Neural cell (in vitro differentiated cells): ENCODE measurements at regions not wholly inside any gene's neighbourhood (a gene's known extent, or its start where the extent isn't known, plus 50 kb on each side); places are given as distances from the start of the nearest gene placed in this dataset.

Source experiments
- EP300 ChIP-seq: fragments of 450-650 bp; conservative IDR thresholded peaks from 2 replicates; pipeline ENCODE4 v1.6.1; 2014; ENCODE audit warnings: antibody characterized with exemption, mild to moderate bottlenecking, moderate library complexity; ENCODE audit not compliant: poor library complexity, severe bottlenecking
- EZH2 ChIP-seq: fragments of 200-600, 300-800 bp; shearing (Covaris generic), sonication (generic); IDR thresholded peaks from 2 replicates; pipeline ENCODE4 v1.6.1; 2014; ENCODE audit warnings: antibody characterized with exemption, low read length, borderline replicate concordance, mild to moderate bottlenecking; ENCODE audit not compliant: insufficient read depth, poor library complexity, severe bottlenecking
- MXI1 ChIP-seq: fragments of 450-650 bp; conservative IDR thresholded peaks from 2 replicates; pipeline ENCODE4 v1.6.1; 2014; ENCODE audit warnings: antibody characterized with exemption, mild to moderate bottlenecking; ENCODE audit not compliant: poor library complexity, severe bottlenecking
- POLR2AphosphoS5 ChIP-seq: IDR thresholded peaks from 2 replicates; pipeline ENCODE4 v1.6.1; 2012
- RAD21 ChIP-seq: fragments of 450-650 bp; conservative IDR thresholded peaks from 2 replicates; pipeline ENCODE4 v1.6.1; 2014; ENCODE audit warnings: antibody characterized with exemption, mild to moderate bottlenecking, moderate library complexity
- TAF1 ChIP-seq: IDR thresholded peaks from 2 replicates; pipeline ENCODE4 v1.6.1; 2012; ENCODE audit warnings: low read depth
- TF ChIP-seq, protein P1 (sequence below): fragments of 450-650 bp; IDR thresholded peaks from 2 replicates; pipeline ENCODE4 v1.5.1; 2014; ENCODE audit warnings: antibody characterized with exemption, mild to moderate bottlenecking, moderate library complexity; ENCODE audit not compliant: poor library complexity, severe bottlenecking
- TF ChIP-seq, protein P2 (sequence below): IDR thresholded peaks from 2 replicates; pipeline ENCODE4 v1.6.1; 2012; ENCODE audit warnings: borderline replicate concordance

DNA sequence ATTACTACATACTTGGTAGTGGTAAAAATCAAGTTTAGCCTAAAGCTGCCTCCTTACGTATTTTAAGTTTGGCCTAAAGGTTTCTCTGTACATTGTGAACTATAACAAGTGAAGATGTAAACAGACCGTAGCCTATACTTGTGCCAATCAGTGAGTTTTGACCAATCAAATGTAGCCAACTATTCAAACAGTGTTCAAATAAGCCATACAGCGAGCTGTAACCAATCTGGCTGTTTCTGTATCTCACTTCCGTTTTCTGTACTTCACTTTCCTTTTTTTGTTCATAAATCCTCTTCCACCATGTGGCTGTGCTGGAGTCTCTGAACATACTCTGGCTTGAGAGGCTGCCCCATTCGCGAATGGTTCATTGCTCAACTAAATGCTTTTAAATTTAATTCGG is 2504.6 kb downstream of the PCDH9 start:
- TF ChIP-seq RAD21 (no peak), POLR2AphosphoS5 (no peak), MXI1 (no peak), EP300 (no peak), TAF1 (no peak), EZH2 (no peak)
- TF ChIP-seq, protein P1, sequence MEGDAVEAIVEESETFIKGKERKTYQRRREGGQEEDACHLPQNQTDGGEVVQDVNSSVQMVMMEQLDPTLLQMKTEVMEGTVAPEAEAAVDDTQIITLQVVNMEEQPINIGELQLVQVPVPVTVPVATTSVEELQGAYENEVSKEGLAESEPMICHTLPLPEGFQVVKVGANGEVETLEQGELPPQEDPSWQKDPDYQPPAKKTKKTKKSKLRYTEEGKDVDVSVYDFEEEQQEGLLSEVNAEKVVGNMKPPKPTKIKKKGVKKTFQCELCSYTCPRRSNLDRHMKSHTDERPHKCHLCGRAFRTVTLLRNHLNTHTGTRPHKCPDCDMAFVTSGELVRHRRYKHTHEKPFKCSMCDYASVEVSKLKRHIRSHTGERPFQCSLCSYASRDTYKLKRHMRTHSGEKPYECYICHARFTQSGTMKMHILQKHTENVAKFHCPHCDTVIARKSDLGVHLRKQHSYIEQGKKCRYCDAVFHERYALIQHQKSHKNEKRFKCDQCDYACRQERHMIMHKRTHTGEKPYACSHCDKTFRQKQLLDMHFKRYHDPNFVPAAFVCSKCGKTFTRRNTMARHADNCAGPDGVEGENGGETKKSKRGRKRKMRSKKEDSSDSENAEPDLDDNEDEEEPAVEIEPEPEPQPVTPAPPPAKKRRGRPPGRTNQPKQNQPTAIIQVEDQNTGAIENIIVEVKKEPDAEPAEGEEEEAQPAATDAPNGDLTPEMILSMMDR: no peak
- TF ChIP-seq, protein P2, sequence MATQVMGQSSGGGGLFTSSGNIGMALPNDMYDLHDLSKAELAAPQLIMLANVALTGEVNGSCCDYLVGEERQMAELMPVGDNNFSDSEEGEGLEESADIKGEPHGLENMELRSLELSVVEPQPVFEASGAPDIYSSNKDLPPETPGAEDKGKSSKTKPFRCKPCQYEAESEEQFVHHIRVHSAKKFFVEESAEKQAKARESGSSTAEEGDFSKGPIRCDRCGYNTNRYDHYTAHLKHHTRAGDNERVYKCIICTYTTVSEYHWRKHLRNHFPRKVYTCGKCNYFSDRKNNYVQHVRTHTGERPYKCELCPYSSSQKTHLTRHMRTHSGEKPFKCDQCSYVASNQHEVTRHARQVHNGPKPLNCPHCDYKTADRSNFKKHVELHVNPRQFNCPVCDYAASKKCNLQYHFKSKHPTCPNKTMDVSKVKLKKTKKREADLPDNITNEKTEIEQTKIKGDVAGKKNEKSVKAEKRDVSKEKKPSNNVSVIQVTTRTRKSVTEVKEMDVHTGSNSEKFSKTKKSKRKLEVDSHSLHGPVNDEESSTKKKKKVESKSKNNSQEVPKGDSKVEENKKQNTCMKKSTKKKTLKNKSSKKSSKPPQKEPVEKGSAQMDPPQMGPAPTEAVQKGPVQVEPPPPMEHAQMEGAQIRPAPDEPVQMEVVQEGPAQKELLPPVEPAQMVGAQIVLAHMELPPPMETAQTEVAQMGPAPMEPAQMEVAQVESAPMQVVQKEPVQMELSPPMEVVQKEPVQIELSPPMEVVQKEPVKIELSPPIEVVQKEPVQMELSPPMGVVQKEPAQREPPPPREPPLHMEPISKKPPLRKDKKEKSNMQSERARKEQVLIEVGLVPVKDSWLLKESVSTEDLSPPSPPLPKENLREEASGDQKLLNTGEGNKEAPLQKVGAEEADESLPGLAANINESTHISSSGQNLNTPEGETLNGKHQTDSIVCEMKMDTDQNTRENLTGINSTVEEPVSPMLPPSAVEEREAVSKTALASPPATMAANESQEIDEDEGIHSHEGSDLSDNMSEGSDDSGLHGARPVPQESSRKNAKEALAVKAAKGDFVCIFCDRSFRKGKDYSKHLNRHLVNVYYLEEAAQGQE: no peak
